Dermis blood vessel endothelial cell (primary cell): ENCODE measurements at regions not wholly inside any gene's neighbourhood (a gene's known extent, or its start where the extent isn't known, plus 50 kb on each side); places are given as distances from the start of the nearest gene placed in this dataset.

Source experiments
- DNase-seq: peaks from one replicate; pipeline ENCODE4 v3.0.0; 2010

GRCh38 chr18:57087644-57088376, 59.1 kb upstream of the BOD1L2 start:
- no peak for DNase-seq

- no peak for DNase-seq
Observed at GRCh38 chr18:57088883-57089282, 58.0 kb upstream of the BOD1L2 start.

GRCh38 chr18:57089702-57090101, 57.2 kb upstream of the BOD1L2 start:
- DNase-seq = no peak

- DNase-seq = no peak
Observed at GRCh38 chr18:57091231-57091630, 55.7 kb upstream of the BOD1L2 start.

GRCh38 chr18:57094175-57094574, 52.7 kb upstream of the BOD1L2 start:
- no peak for DNase-seq

- peak; percentile 46 for DNase-seq
Observed at GRCh38 chr18:57095884-57096283, 51.0 kb upstream of the BOD1L2 start.
